ENCODE measurements at regions not wholly inside any gene's neighbourhood (a gene's known extent, or its start where the extent isn't known, plus 50 kb on each side); places are given as distances from the start of the nearest gene placed in this dataset.

DNA sequence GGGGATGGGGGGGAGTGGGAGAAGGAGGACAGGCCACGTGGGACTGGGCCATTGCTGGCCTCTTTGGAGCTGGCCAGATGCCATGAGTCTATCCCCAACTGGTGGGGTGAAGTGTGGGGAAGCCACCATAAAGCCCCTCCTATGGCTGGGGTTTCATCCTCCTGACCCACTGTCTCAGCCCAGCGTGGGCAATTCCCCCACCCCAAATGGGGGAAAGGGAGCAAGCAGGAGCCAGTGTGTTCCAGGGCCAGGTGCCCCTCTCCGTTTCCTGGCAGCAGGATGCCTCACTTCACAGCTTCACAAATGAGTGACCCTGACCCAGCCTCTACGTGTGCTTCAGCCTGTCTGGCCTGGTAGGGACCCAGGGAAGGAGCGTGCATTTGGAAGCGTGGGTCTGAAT lies 474.7 kb upstream of the HS6ST1 start:
- intact Hi-C loops (cut with DNase I; ENCODE audit: low total_unique reads): no loop called here
- H3K4me1 ChIP-seq: no peaks in the 10 kb centered on the region
- 31 to 43% methylated on average over 2 to 6 of the region's 6 CpGs for WGBS, 2 donors
- no peak for TF ChIP-seq POLR2A (IDR thresholded peaks at IDR 0.05)
- TF ChIP-seq, protein P1, sequence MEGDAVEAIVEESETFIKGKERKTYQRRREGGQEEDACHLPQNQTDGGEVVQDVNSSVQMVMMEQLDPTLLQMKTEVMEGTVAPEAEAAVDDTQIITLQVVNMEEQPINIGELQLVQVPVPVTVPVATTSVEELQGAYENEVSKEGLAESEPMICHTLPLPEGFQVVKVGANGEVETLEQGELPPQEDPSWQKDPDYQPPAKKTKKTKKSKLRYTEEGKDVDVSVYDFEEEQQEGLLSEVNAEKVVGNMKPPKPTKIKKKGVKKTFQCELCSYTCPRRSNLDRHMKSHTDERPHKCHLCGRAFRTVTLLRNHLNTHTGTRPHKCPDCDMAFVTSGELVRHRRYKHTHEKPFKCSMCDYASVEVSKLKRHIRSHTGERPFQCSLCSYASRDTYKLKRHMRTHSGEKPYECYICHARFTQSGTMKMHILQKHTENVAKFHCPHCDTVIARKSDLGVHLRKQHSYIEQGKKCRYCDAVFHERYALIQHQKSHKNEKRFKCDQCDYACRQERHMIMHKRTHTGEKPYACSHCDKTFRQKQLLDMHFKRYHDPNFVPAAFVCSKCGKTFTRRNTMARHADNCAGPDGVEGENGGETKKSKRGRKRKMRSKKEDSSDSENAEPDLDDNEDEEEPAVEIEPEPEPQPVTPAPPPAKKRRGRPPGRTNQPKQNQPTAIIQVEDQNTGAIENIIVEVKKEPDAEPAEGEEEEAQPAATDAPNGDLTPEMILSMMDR (IDR thresholded peaks at IDR 0.05): no peak
- no peak for DNase-seq
- no peaks in the 10 kb centered on the region for H3K27me3 ChIP-seq
- no peak overlapping the region for H3K4me3 ChIP-seq
- no peaks in the 10 kb centered on the region for H3K9me3 ChIP-seq
- H3K27ac ChIP-seq: no peak overlapping the region
- no peaks in the 10 kb centered on the region for H3K36me3 ChIP-seq (ENCODE audit: low read depth, missing control alignments)

- Histone ChIP-seq H3K27ac (no peak overlapping the region), H3K27me3 (no peaks in the 10 kb centered on the region), H3K4me3 (no peak overlapping the region), H3K9me3 (no peaks in the 10 kb centered on the region), H3K4me1 (no peaks in the 10 kb centered on the region), H3K36me3 (ENCODE audit: low read depth, missing control alignments) (no peaks in the 10 kb centered on the region)
- intact Hi-C loops (cut with DNase I; ENCODE audit: low total_unique reads): no loop called here
- 86 to 94% methylated on average over 6 of the region's 6 CpGs for WGBS, 2 donors
- no peak for DNase-seq
- TF ChIP-seq, protein P1 (IDR thresholded peaks at IDR 0.05): no peak
- no peak for TF ChIP-seq POLR2A (IDR thresholded peaks at IDR 0.05)
Measured at GRCh38 chr2:128794285-128794684, 475.6 kb upstream of the HS6ST1 start.

GRCh38 chr2:128796321-128796720 lies 477.7 kb upstream of the HS6ST1 start:
- no peaks in the 10 kb centered on the region for H3K36me3 ChIP-seq (ENCODE audit: low read depth, missing control alignments)
- TF ChIP-seq, protein P1 (IDR thresholded peaks at IDR 0.05): no peak
- TF ChIP-seq POLR2A (IDR thresholded peaks at IDR 0.05): no peak
- intact Hi-C loops (cut with DNase I; ENCODE audit: low total_unique reads): no loop called here
- H3K4me3 ChIP-seq: no peak overlapping the region
- no peaks in the 10 kb centered on the region for H3K27me3 ChIP-seq
- H3K27ac ChIP-seq: no peak overlapping the region
- WGBS, 2 donors: 65 to 78% methylated on average over 4 of the region's 4 CpGs
- H3K9me3 ChIP-seq: no peaks in the 10 kb centered on the region
- no peak for DNase-seq
- H3K4me1 ChIP-seq: no peaks in the 10 kb centered on the region

- no peaks in the 10 kb centered on the region for H3K9me3 ChIP-seq
- H3K4me1 ChIP-seq: no peaks in the 10 kb centered on the region
- no peaks in the 10 kb centered on the region for H3K27me3 ChIP-seq
- TF ChIP-seq POLR2A (IDR thresholded peaks at IDR 0.05): no peak
- TF ChIP-seq, protein P1 (IDR thresholded peaks at IDR 0.05): no peak
- H3K27ac ChIP-seq: no peak overlapping the region
- 76 to 84% methylated on average over 4 of the region's 4 CpGs for WGBS, 2 donors
- no peak overlapping the region for H3K4me3 ChIP-seq
- intact Hi-C loops (cut with DNase I; ENCODE audit: low total_unique reads): no loop called here
- no peaks in the 10 kb centered on the region for H3K36me3 ChIP-seq (ENCODE audit: low read depth, missing control alignments)
- DNase-seq: no peak
Measured at GRCh38 chr2:128797092-128797491, 478.4 kb upstream of the HS6ST1 start.

DNA sequence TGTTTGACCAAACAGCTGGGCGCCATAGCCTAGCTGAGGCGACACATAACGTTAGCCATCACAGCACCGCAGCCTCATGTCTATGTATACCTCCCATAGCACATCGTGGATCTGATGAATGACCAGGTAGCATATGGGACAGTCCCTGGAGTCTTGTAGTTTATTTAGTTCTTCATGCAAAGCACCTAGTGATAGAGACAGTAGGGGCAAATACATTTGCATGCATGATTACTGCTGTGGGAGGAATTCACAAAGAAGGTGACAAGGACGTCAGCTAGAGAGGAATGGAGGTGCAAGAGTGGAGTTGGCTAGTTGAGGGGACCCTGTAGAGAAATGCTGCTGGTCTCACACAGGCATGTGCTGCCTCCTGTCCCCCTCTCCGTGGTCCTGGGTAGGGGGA lies 478.9 kb upstream of the HS6ST1 start:
- H3K27me3 ChIP-seq: no peaks in the 10 kb centered on the region
- DNase-seq: no peak
- TF ChIP-seq POLR2A (IDR thresholded peaks at IDR 0.05): no peak
- TF ChIP-seq, protein P1 (IDR thresholded peaks at IDR 0.05): no peak

More for the DNA sequence above, 478.9 kb upstream of the HS6ST1 start:
- intact Hi-C loops (cut with DNase I; ENCODE audit: low total_unique reads): no loop called here
- Histone ChIP-seq H3K27ac (no peak overlapping the region), H3K4me1 (no peaks in the 10 kb centered on the region), H3K9me3 (no peaks in the 10 kb centered on the region), H3K4me3 (no peak overlapping the region), H3K36me3 (ENCODE audit: low read depth, missing control alignments) (no peaks in the 10 kb centered on the region)
- WGBS, 2 donors: 93 to 96% methylated on average over 7 of the region's 7 CpGs

All from testis (tissue), 2 donors.